Right lobe of liver (tissue), 4 donors: ENCODE measurements at regions not wholly inside any gene's neighbourhood (a gene's known extent, or its start where the extent isn't known, plus 50 kb on each side); places are given as distances from the start of the nearest gene placed in this dataset.

Source experiments
- CTCF ChIP-seq, 4 donors: fragments of 200-600 bp in 3 of 4; fragments of 450-650 bp in 1 of 4; IDR thresholded peaks; one replicate each; pipeline versions ENCODE4 v1.5.1 to v1.8.0; 2016 to 2022; ENCODE audit warnings: antibody characterized with exemption in 4 of 4, mild to moderate bottlenecking in 2 of 4
- POLR2A ChIP-seq: fragments of 450-650 bp; IDR thresholded peaks from one replicate; pipeline ENCODE4 v1.6.1; 2017; ENCODE audit warnings: antibody characterized with exemption, mild to moderate bottlenecking
- donor health status: DM: no; HTN: no; CAD: no.
- donor health status: DM: no; HTN: no; CAD: no.
- donor health status: DM: no; HTN: yes; CAD: no.

GRCh38 chr2:94763318-94763717, 107.9 kb upstream of the TEKT4 start:
- no peak for TF ChIP-seq POLR2A
- no peak for TF ChIP-seq CTCF (IDR thresholded peaks at IDR 0.05)
